HepG2 (cell line): ENCODE measurements at regions not wholly inside any gene's neighbourhood (a gene's known extent, or its start where the extent isn't known, plus 50 kb on each side); places are given as distances from the start of the nearest gene placed in this dataset.

Source experiments
- BHLHE40 ChIP-seq: IDR thresholded peaks from 2 replicates; pipeline ENCODE4 v1.6.1; 2011; ENCODE audit warnings: low read length, improper control_type of control experiment
- CBX2 ChIP-seq, 2 experiments: fragments of 200-600 bp in 1 of 2; sonication (generic); formaldehyde crosslinking in 1 of 2; IDR thresholded peaks; 2 replicates each; pipeline versions ENCODE4 v1.7.0 to v1.8.1; 2018 to 2022; ENCODE audit warnings: low read depth in 2 of 2, low read length in 1 of 2, mild to moderate bottlenecking in 1 of 2, missing genetic modification reagents in 1 of 2
- FOXJ3 ChIP-seq: sonication (generic); formaldehyde crosslinking; IDR thresholded peaks from 2 replicates; pipeline ENCODE4 v1.4.0; 2020; ENCODE audit warnings: missing genetic modification reagents, mild to moderate bottlenecking, borderline replicate concordance
- PHF8 ChIP-seq: sonication (generic); formaldehyde crosslinking; IDR thresholded peaks from 2 replicates; pipeline ENCODE4 v1.5.0; 2020; ENCODE audit warnings: missing genetic modification reagents
- POLR2A ChIP-seq, 2 experiments: IDR thresholded peaks; 2 replicates each; pipeline ENCODE4 v1.6.1; 2011; ENCODE audit warnings: low read depth in 2 of 2, low read length in 2 of 2, mild to moderate bottlenecking in 1 of 2, moderate library complexity in 1 of 2; ENCODE audit not compliant: insufficient read depth in 1 of 2
- RFX5 ChIP-seq: IDR thresholded peaks from 2 replicates; pipeline ENCODE4 v1.6.1; 2011; ENCODE audit warnings: low read depth, low read length, improper control_type of control experiment
- SNAPC2 ChIP-seq: sonication (generic); formaldehyde crosslinking; IDR thresholded peaks from 2 replicates; pipeline ENCODE4 v1.8.1; 2022; ENCODE audit warnings: mild to moderate bottlenecking, missing genetic modification reagents
- STAT5B ChIP-seq: sonication (generic); formaldehyde crosslinking; IDR thresholded peaks from 2 replicates; pipeline ENCODE4 v1.4.0; 2020; ENCODE audit warnings: missing genetic modification reagents
- TAF1 ChIP-seq: sonication (generic); formaldehyde crosslinking; IDR thresholded peaks from 2 replicates; pipeline ENCODE4 v1.4.0; 2020; ENCODE audit warnings: missing genetic modification reagents
- ZNF331 ChIP-seq: sonication (generic); formaldehyde crosslinking; IDR thresholded peaks from 2 replicates; pipeline ENCODE4 v1.4.0; 2020; ENCODE audit warnings: missing genetic modification reagents
- ZNF576 ChIP-seq: sonication (generic); formaldehyde crosslinking; IDR thresholded peaks from 2 replicates; pipeline ENCODE4 v1.4.0; 2020; ENCODE audit warnings: mild to moderate bottlenecking, missing genetic modification reagents
- TF ChIP-seq, protein P1 (sequence below): sonication (generic); formaldehyde crosslinking; IDR thresholded peaks from 2 replicates; pipeline ENCODE4 v1.5.0; 2020; ENCODE audit warnings: mild to moderate bottlenecking, missing genetic modification reagents, moderate library complexity
- TF ChIP-seq, protein P2 (sequence below): IDR thresholded peaks from 2 replicates; pipeline ENCODE4 v1.6.1; 2016; ENCODE audit warnings: low read depth, control low read depth
- TF ChIP-seq, protein P3 (sequence below): IDR thresholded peaks from 2 replicates; pipeline ENCODE4 v1.6.1; 2012; ENCODE audit warnings: low read length, improper control_type of control experiment

- TF ChIP-seq ZNF576 (CRISPR knock-in tag) (no peak), SNAPC2 (CRISPR knock-in tag) (no peak), STAT5B (CRISPR knock-in tag) (no peak), RFX5 (no peak), TAF1 (no peak), BHLHE40 (no peak), ZNF331 (CRISPR knock-in tag) (no peak), FOXJ3 (CRISPR knock-in tag) (no peak), POLR2A (IDR thresholded peaks at IDR 0.05; ENCODE audit: insufficient read depth in 1 of 2, low read depth in 2 of 2, low read length in 2 of 2) (no peak), CBX2 (IDR thresholded peaks at IDR 0.05; ENCODE audit: low read depth, low read length) (no peak), CBX2 (CRISPR knock-in tag; IDR thresholded peaks at IDR 0.05; ENCODE audit: low read depth) (no peak), PHF8 (CRISPR knock-in tag) (no peak)
- TF ChIP-seq, protein P1, sequence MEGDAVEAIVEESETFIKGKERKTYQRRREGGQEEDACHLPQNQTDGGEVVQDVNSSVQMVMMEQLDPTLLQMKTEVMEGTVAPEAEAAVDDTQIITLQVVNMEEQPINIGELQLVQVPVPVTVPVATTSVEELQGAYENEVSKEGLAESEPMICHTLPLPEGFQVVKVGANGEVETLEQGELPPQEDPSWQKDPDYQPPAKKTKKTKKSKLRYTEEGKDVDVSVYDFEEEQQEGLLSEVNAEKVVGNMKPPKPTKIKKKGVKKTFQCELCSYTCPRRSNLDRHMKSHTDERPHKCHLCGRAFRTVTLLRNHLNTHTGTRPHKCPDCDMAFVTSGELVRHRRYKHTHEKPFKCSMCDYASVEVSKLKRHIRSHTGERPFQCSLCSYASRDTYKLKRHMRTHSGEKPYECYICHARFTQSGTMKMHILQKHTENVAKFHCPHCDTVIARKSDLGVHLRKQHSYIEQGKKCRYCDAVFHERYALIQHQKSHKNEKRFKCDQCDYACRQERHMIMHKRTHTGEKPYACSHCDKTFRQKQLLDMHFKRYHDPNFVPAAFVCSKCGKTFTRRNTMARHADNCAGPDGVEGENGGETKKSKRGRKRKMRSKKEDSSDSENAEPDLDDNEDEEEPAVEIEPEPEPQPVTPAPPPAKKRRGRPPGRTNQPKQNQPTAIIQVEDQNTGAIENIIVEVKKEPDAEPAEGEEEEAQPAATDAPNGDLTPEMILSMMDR (CRISPR knock-in tag) = no peak
- TF ChIP-seq, protein P2, sequence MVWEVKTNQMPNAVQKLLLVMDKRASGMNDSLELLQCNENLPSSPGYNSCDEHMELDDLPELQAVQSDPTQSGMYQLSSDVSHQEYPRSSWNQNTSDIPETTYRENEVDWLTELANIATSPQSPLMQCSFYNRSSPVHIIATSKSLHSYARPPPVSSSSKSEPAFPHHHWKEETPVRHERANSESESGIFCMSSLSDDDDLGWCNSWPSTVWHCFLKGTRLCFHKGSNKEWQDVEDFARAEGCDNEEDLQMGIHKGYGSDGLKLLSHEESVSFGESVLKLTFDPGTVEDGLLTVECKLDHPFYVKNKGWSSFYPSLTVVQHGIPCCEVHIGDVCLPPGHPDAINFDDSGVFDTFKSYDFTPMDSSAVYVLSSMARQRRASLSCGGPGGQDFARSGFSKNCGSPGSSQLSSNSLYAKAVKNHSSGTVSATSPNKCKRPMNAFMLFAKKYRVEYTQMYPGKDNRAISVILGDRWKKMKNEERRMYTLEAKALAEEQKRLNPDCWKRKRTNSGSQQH (CRISPR knock-in tag) = no peak
- TF ChIP-seq, protein P3, sequence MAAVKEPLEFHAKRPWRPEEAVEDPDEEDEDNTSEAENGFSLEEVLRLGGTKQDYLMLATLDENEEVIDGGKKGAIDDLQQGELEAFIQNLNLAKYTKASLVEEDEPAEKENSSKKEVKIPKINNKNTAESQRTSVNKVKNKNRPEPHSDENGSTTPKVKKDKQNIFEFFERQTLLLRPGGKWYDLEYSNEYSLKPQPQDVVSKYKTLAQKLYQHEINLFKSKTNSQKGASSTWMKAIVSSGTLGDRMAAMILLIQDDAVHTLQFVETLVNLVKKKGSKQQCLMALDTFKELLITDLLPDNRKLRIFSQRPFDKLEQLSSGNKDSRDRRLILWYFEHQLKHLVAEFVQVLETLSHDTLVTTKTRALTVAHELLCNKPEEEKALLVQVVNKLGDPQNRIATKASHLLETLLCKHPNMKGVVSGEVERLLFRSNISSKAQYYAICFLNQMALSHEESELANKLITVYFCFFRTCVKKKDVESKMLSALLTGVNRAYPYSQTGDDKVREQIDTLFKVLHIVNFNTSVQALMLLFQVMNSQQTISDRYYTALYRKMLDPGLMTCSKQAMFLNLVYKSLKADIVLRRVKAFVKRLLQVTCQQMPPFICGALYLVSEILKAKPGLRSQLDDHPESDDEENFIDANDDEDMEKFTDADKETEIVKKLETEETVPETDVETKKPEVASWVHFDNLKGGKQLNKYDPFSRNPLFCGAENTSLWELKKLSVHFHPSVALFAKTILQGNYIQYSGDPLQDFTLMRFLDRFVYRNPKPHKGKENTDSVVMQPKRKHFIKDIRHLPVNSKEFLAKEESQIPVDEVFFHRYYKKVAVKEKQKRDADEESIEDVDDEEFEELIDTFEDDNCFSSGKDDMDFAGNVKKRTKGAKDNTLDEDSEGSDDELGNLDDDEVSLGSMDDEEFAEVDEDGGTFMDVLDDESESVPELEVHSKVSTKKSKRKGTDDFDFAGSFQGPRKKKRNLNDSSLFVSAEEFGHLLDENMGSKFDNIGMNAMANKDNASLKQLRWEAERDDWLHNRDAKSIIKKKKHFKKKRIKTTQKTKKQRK = no peak
Observed at GRCh38 chr1:163650624-163651023, 328.9 kb downstream of the NUF2 start.
